ENCODE measurements at regions not wholly inside any gene's neighbourhood (a gene's known extent, or its start where the extent isn't known, plus 50 kb on each side); places are given as distances from the start of the nearest gene placed in this dataset.

GRCh38 chr3:96190024-96190616, 624.3 kb upstream of the EPHA6 start:
- no peak overlapping the region for H3K27ac Mint-ChIP-seq
- peaks cover 20% of the 10 kb centered on the region for H3K9me3 Mint-ChIP-seq
- no peaks in the 10 kb centered on the region for H3K27me3 Mint-ChIP-seq (ENCODE audit: insufficient read depth)
- H3K4me1 Mint-ChIP-seq (ENCODE audit: low read depth) = no peaks in the 10 kb centered on the region
- H3K4me3 Mint-ChIP-seq = no peak overlapping the region
- no peak for TF ChIP-seq CTCF (IDR thresholded peaks at IDR 0.05)
- DNase-seq = no peak
- no peaks in the 10 kb centered on the region for H3K36me3 Mint-ChIP-seq (ENCODE audit: low read depth)

GRCh38 chr3:96192966-96193550, 621.3 kb upstream of the EPHA6 start:
- DNase-seq = no peak
- no peak for TF ChIP-seq CTCF (IDR thresholded peaks at IDR 0.05)
- no peak overlapping the region for H3K4me3 Mint-ChIP-seq
- no peaks in the 10 kb centered on the region for H3K36me3 Mint-ChIP-seq (ENCODE audit: low read depth)
- no peak overlapping the region for H3K27ac Mint-ChIP-seq
- no peaks in the 10 kb centered on the region for H3K27me3 Mint-ChIP-seq (ENCODE audit: insufficient read depth)
- peaks cover 22% of the 10 kb centered on the region for H3K9me3 Mint-ChIP-seq
- H3K4me1 Mint-ChIP-seq (ENCODE audit: low read depth) = no peaks in the 10 kb centered on the region

GRCh38 chr3:96200897-96201296, 613.5 kb upstream of the EPHA6 start:
- TF ChIP-seq CTCF (IDR thresholded peaks at IDR 0.05) = no peak
- Mint-ChIP-seq H3K27ac (no peak overlapping the region), H3K36me3 (ENCODE audit: low read depth) (no peaks in the 10 kb centered on the region), H3K9me3 (peaks cover 57% of the 10 kb centered on the region), H3K4me3 (no peak overlapping the region), H3K27me3 (ENCODE audit: insufficient read depth) (no peaks in the 10 kb centered on the region; the same call in 1 of the 2 replicates), H3K4me1 (ENCODE audit: low read depth) (no peaks in the 10 kb centered on the region)
- DNase-seq = no peak

GRCh38 chr3:96201463-96201862, 612.9 kb upstream of the EPHA6 start:
- Mint-ChIP-seq H3K36me3 (ENCODE audit: low read depth) (no peaks in the 10 kb centered on the region), H3K9me3 (peaks cover 57% of the 10 kb centered on the region), H3K4me1 (ENCODE audit: low read depth) (no peaks in the 10 kb centered on the region), H3K27ac (no peak overlapping the region), H3K27me3 (ENCODE audit: insufficient read depth) (no peaks in the 10 kb centered on the region; the same call in 1 of the 2 replicates), H3K4me3 (no peak overlapping the region)
- no peak for TF ChIP-seq CTCF (IDR thresholded peaks at IDR 0.05)
- no peak for DNase-seq

- H3K9me3 Mint-ChIP-seq = peaks cover 57% of the 10 kb centered on the region
- DNase-seq = no peak
- no peak overlapping the region for H3K27ac Mint-ChIP-seq
- no peak for TF ChIP-seq CTCF (IDR thresholded peaks at IDR 0.05)
- H3K36me3 Mint-ChIP-seq (ENCODE audit: low read depth) = no peaks in the 10 kb centered on the region
- H3K27me3 Mint-ChIP-seq (ENCODE audit: insufficient read depth) = no peaks in the 10 kb centered on the region; the same call in 1 of the 2 replicates
- no peak overlapping the region for H3K4me3 Mint-ChIP-seq
- H3K4me1 Mint-ChIP-seq (ENCODE audit: low read depth) = no peaks in the 10 kb centered on the region
These were observed 612.2 kb upstream of the EPHA6 start for GRCh38 chr3:96202181-96202580.
